Tongue (tissue), 1 donor: ENCODE measurements at regions not wholly inside any gene's neighbourhood (a gene's known extent, or its start where the extent isn't known, plus 50 kb on each side); places are given as distances from the start of the nearest gene placed in this dataset.
"Not testable (repeated sequence)": the region's sequence is repeated elsewhere in the genome, so short reads cannot be mapped to it uniquely, and the experiment has no call there.

Experiments used
- DNase-seq: peaks from one replicate; pipeline ENCODE4 v3.0.0-alpha.2; 2015

GRCh38 chrY:15871570-15871969 lies 1347.2 kb downstream of the NLGN4Y start:
- no peak for DNase-seq

DNA sequence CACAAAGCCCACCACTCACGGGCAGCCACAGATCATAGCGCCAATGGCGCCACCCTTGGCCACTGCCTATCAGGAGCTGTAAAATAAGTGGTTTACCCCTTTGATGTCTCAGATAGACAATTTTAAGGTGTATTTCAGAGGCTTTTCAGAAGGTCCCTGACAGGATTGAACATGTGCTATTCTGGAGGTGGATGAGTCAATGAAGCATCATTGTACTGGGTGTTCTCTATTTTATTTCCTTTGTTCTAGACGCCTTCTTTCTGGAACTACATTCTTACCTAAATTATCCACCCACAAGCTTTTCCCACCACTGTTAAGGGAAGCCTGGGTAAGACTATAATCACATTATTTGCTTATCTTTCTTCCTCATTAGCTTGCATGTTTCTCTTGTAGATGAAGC lies 1351.6 kb downstream of the NLGN4Y start:
- DNase-seq, result not testable (repeated sequence)

GRCh38 chrY:15903524-15903923 lies 1379.2 kb downstream of the NLGN4Y start:
- not testable (repeated sequence) for DNase-seq

DNA sequence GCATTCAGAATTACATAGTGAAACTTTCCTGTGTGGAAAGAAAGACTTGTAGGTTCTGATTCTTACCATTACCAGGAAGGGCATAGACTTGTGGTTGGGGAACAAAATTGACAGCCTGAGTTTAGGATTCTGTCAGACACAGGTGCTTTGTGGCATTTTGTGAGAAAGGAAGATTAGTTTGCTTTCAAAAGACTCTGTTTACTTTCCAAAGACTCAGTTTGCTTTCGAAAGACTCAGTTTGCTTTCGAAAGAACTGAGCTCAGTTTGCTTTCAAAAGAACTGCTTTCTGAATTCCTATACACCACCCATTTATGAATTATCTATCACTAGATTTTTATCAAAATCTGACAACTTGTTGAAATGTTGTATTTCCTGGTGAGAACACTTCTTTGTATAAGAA lies 1381.2 kb downstream of the NLGN4Y start:
- DNase-seq, result peak; percentile 0

DNA sequence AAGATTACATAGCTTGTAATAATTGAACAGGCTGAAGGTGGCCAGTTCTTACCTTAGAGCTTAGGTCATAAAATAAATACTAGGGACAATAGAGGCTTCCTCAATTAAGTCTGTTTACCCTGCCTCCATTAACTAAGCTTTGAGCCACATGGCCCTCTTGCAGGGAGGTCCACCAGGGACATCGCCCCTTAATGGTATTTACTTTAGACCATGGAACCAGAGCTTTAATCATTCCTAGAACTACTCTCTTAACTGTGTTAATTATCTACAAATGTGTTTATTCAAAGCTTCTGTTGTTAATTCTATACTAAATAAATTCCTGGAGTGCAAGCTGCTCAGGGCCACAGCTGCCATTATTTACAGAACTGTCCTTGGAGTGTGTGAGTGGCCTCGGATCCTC lies 1402.2 kb downstream of the NLGN4Y start:
- DNase-seq, result no peak

- DNase-seq, result no peak
Measured at GRCh38 chrY:15938791-15939190, 1414.5 kb downstream of the NLGN4Y start.

- no peak for DNase-seq
Measured at GRCh38 chrY:15951041-15951440, 1426.7 kb downstream of the NLGN4Y start.

DNA sequence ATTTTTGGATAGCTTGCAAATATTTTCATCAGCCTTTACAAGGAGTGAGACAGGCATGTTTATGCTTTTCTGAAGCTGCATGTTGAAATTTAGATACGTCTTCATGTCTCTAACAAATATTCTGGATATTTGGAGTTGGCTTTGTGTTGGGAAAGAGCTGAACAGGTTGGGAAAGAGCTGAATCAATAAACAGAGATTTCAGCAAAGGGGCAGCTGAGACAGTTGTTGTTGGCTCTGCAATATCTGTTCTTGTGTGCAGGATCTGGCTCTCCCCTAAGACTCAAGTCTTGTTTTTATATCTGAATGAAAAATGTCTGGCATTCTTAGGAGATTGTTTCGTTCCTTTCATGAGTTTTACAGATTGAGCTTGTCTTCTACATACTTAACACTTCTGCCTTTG lies 1444.5 kb downstream of the NLGN4Y start:
- DNase-seq, result no peak

GRCh38 chrY:15973200-15973599 lies 1448.9 kb downstream of the NLGN4Y start:
- DNase-seq, result no peak

DNA sequence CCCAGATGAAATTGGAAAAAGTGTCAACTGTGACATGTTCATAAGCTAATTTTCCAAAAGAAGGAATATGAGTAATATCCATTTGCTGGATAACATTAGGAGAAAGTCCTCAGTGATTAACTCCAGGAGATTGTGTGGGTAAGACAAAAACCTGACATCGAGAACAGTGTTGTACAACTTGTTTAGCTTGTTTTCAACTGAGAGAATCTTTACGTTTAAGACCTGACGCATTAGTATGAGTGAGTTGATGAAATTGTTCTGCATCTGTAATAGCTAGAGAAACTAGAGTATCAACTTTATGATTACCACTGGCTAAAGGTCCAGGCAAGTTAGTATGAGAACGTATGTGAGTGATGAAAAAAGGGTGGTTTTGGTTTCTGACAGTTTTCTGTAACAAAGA lies 1452.4 kb downstream of the NLGN4Y start:
- DNase-seq, result no peak

GRCh38 chrY:15978503-15978902 lies 1454.2 kb downstream of the NLGN4Y start:
- DNase-seq, result no peak

DNA sequence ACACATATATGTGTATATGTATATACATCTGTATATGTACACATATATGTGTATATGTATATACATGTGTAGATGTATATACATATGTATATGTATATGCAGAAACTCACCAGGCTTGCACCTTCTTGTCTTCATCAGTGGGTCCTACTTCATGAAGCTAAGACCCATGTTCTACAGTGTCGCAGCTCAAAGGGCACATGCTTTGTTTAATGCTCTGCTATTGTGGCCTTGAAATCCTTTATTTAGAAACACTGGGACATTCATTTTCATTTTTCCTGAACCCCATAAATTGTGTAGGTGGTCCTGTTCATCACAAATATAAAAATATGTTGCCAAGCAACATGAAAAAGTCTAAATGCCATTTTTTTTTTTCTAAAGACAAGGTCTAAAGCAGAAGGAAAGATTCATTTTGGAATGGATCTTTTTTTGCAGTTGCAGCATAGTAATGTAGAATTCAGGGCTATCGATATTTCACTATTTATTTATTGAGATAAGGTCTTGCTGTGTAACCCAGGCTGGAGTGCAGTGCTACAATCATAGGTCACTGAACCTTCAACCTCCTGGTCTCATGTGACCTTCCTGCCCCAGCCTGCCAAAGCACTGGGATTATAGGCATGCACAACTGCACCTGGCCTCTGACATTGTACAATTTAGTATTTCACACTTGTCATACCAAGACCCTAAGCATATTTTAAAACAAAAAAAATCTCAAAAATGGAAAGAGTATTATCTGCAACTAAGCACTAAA lies 1460.5 kb downstream of the NLGN4Y start:
- no peak for DNase-seq

- DNase-seq, result no peak
Measured at GRCh38 chrY:15996014-15996413, 1471.7 kb downstream of the NLGN4Y start.

DNA sequence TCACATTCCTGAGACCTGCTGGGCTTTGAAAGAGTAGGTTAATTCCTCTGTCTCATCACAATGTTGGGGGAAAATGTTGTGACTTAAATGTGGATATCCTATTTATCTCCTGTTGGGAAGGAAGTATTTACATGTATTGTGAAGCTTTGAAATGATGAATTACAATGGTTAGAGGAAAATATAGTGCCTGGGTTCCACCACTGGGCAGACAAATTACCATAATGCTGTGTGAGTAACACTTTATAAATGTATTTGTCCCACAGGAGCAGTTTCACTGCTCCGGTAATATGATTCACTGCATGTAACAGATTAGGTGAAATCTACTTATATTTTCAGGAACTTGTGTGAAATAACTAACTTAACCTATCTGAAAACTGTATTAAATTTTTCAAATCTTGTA lies 1476.4 kb downstream of the NLGN4Y start:
- DNase-seq, result no peak

GRCh38 chrY:16001896-16002295 lies 1477.6 kb downstream of the NLGN4Y start:
- no peak for DNase-seq

DNA sequence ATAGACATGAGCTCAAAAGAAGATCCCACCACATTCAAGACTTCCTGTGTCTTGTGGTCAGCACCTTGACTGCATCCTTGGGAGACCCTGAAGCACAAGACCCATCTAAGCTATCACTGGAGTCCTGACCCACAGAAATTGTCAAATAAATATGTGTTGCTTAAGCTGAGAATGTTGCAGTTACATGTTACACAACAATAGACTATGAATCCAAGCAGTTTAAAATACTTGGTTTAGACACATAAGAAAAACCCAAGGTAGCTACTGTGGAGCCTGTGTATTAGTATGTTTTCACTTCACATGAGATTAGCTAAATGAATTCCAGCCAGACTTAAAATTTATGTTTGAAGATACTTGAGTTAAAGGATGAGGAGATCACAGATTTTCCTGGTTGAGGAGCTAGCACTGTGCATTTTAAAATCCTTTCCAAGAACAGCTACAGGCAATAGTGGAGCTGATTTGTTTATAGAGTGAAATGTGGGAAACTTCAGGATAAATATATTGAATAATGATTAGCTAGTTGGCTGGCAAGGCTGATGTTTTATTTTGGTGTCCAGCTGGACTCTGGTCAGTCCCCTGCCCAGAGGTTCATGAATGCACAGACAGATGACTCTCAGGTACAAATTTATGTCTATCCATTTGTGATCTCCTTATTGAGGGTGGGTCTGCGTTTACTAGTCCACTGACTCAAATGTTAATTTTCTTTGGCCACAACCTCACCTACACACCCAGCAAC lies 1527.7 kb downstream of the NLGN4Y start:
- no peak for DNase-seq

- DNase-seq, result no peak
Measured at GRCh38 chrY:16060141-16060540, 1535.8 kb downstream of the NLGN4Y start.

DNA sequence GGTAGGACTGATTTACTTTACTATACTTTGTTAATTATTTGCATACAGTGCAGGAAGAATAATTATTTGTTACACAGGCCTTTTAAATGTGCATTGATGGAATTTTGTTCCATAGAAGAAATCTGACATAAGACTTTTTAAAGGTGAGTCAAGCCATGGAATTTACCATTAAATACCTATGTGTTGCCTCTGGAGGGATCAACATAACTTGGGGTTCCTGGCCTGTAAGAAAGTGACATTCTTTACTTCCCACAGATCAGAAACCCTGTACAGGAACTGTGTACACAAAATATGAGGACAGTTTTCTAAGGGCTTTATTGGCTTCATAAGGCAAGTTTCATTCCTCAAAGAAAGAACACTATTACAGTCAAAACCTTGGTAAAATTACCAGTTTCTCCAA lies 1536.4 kb downstream of the NLGN4Y start:
- no peak for DNase-seq

DNA sequence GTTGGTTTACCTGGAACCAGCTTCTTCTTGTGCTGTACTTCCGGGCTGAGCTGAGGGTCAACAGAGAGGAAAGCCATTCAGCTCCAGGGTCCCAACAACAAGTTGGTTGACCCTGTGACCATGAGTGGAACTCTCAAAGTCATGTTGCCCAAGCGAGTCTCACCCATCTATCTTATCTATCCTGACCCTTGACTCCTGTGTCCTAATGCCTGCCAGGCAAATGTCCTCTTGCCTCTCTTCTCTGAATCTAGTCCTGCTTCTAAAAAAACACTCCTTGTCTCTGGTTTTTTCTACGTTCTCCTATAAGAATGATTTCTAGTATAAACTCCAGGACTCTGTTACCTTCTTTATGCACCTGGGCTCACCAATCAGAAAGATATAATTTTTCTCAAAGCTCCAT lies 1547.6 kb downstream of the NLGN4Y start:
- DNase-seq, result no peak

GRCh38 chrY:16075701-16076100 lies 1551.4 kb downstream of the NLGN4Y start:
- no peak for DNase-seq

DNA sequence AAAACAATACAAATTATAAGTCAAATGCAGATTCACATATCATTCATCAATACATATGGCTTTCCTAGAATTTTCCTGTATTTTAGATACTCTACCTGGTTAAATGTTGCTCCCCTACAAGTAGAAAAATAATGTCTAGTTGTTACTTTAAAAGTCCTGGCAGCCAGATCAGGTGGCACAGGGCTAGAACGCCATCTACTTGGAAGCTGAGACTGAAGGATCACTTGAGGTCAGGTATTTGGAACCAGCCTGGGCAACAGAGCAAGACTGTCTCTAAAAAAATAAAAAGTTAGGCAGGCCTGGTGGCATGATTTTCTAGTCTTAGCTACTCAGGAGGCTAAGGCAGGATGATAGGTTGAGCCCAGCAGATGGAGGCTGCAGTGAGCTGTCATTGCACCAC lies 1573.0 kb downstream of the NLGN4Y start:
- no peak for DNase-seq

DNA sequence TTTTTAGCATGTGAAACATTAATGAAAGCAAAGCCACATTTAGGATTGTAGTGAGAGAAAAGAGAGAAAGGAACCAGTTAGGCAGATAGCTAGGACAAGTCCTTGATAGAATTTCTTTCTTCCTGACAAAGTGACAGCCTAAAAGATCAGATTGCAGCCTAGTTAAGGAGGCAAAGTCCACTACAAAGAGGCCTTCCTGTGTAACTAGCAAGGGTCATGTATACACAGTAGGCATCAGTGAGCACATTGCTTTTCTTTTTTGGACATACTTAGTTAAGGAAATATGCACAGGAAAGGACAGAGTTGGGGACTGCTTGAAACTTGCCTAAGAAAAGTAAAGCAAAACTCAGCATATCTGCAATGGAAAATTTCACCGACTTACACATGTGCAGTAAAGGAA lies 1577.5 kb downstream of the NLGN4Y start:
- no peak for DNase-seq

DNA sequence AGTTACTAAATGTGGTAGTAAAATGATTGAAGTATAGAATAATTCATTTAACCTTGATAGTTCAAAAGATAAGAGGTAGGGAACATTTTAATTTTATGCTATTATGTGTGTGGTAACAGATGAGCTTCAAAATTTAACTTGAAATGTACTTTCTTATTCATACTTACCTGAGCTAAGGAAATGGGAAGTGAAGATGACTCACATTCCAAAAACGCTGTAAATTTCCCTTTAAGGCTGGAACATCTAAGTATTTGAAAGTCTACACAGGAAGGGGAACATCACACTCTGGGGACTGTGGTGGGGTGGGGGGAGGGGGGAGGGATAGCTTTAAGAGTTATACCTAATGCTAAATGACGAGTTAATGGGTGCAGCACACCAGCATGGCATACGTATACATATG lies 1582.3 kb downstream of the NLGN4Y start:
- DNase-seq, result no peak

GRCh38 chrY:16108839-16109238 lies 1584.5 kb downstream of the NLGN4Y start:
- DNase-seq, result no peak
